Hepatocyte (in vitro differentiated cells): ENCODE measurements at regions not wholly inside any gene's neighbourhood (a gene's known extent, or its start where the extent isn't known, plus 50 kb on each side); places are given as distances from the start of the nearest gene placed in this dataset.

Experiments used
- CTCF ChIP-seq: fragments of 200-600 bp; sonication (generic); IDR thresholded peaks from 2 replicates; pipeline ENCODE4 v1.5.1; 2016; ENCODE audit warnings: antibody characterized with exemption, mild to moderate bottlenecking; ENCODE audit not compliant: poor library complexity
- EZH2phosphoT487 ChIP-seq: fragments of 200-600 bp; sonication (generic); IDR thresholded peaks from one replicate; pipeline ENCODE4 v1.6.1; 2018; ENCODE audit warnings: antibody characterized with exemption, mild to moderate bottlenecking, low read depth, moderate library complexity; ENCODE audit not compliant: unreplicated experiment, severe bottlenecking

- TF ChIP-seq EZH2phosphoT487 (no peak), CTCF (no peak)
These were observed 255.9 kb downstream of the TXNL1 start for GRCh38 chr18:56382541-56382940.
